NB4 (cell line): ENCODE measurements at regions not wholly inside any gene's neighbourhood (a gene's known extent, or its start where the extent isn't known, plus 50 kb on each side); places are given as distances from the start of the nearest gene placed in this dataset.
"Not testable (repeated sequence)": the region's sequence is repeated elsewhere in the genome, so short reads cannot be mapped to it uniquely, and the experiment has no call there.

ENCODE experiments used
- DNase-seq: peaks from one replicate; pipeline ENCODE4 v3.0.0; 2010; ENCODE audit warnings: low read depth
- H3K4me3 ChIP-seq: one replicate; pipeline ENCODE4 v1.5.1; 2011; ENCODE audit warnings: mild to moderate bottlenecking, low read depth, low read length, moderate library complexity
- CTCF ChIP-seq: IDR thresholded peaks from one replicate; pipeline ENCODE4 v1.5.1; 2012; ENCODE audit warnings: low read depth, low read length
- MAX ChIP-seq: IDR thresholded peaks from 2 replicates; pipeline ENCODE4 v1.6.1; 2011; ENCODE audit warnings: low read depth, low read length
- MYC ChIP-seq: IDR thresholded peaks from 2 replicates; pipeline ENCODE4 v1.6.1; 2011; ENCODE audit warnings: low read depth, low read length
- POLR2A ChIP-seq: IDR thresholded peaks from 2 replicates; pipeline ENCODE4 v1.6.1; 2011; ENCODE audit warnings: mild to moderate bottlenecking; ENCODE audit not compliant: insufficient read length; ENCODE audit errors: extremely low read depth

- no peak for DNase-seq
- no peak for TF ChIP-seq MYC
- TF ChIP-seq MAX, result no peak
- TF ChIP-seq CTCF, result no peak
- TF ChIP-seq POLR2A, result no peak
- no peak overlapping the region for H3K4me3 ChIP-seq
These were observed 285.5 kb downstream of the TEX13C start for GRCh38 chrX:125605145-125605544.

GRCh38 chrX:125614591-125615343 lies 295.1 kb downstream of the TEX13C start:
- H3K4me3 ChIP-seq, DNase-seq: not testable (repeated sequence)

- no peak overlapping the region for H3K4me3 ChIP-seq
- no peak for DNase-seq
- TF ChIP-seq MAX (no peak), POLR2A (no peak), CTCF (no peak), MYC (no peak)
These were observed 301.3 kb downstream of the TEX13C start for GRCh38 chrX:125620715-125621587.

- no peak for DNase-seq
- no peak overlapping the region for H3K4me3 ChIP-seq
- TF ChIP-seq MAX, result no peak
- no peak for TF ChIP-seq MYC
- no peak for TF ChIP-seq POLR2A
- TF ChIP-seq CTCF, result no peak
These were observed 301.9 kb downstream of the TEX13C start for GRCh38 chrX:125621588-125621927.

GRCh38 chrX:125622899-125623298 lies 303.2 kb downstream of the TEX13C start:
- no peak overlapping the region for H3K4me3 ChIP-seq
- TF ChIP-seq MAX (no peak), MYC (no peak), POLR2A (no peak), CTCF (no peak)
- DNase-seq, result no peak

GRCh38 chrX:125627676-125628075 lies 308.0 kb downstream of the TEX13C start:
- TF ChIP-seq MAX (no peak), POLR2A (no peak), CTCF (no peak), MYC (no peak)
- no peak for DNase-seq
- no peak overlapping the region for H3K4me3 ChIP-seq
